PFSK-1 (cell line): ENCODE measurements at regions not wholly inside any gene's neighbourhood (a gene's known extent, or its start where the extent isn't known, plus 50 kb on each side); places are given as distances from the start of the nearest gene placed in this dataset.

Source experiments
- POLR2AphosphoS5 ChIP-seq: IDR thresholded peaks from 2 replicates; pipeline ENCODE4 v1.6.1; 2012; ENCODE audit warnings: low read depth, mild to moderate bottlenecking, control low read depth, low read length, moderate library complexity
- REST ChIP-seq, 2 experiments: IDR thresholded peaks; 2 replicates each; pipeline versions ENCODE4 v1.6.1 to v1.8.0; 2011 to 2012; ENCODE audit warnings: low read depth in 2 of 2, low read length in 2 of 2, control low read depth in 1 of 2, inconsistent platforms in 1 of 2, mild to moderate bottlenecking in 1 of 2, moderate library complexity in 1 of 2; ENCODE audit not compliant: insufficient read depth in 1 of 2
- SIN3A ChIP-seq: IDR thresholded peaks from 2 replicates; pipeline ENCODE4 v1.6.1; 2012; ENCODE audit warnings: mild to moderate bottlenecking, low read length, moderate library complexity, borderline replicate concordance; ENCODE audit not compliant: insufficient read depth
- TAF1 ChIP-seq: IDR thresholded peaks from 2 replicates; pipeline ENCODE4 v1.6.1; 2012; ENCODE audit warnings: low read length, control low read depth, borderline replicate concordance; ENCODE audit not compliant: insufficient read depth

GRCh38 chr4:136811496-136812077 is 720.7 kb downstream of the PCDH18 start:
- TF ChIP-seq SIN3A (no peak), REST (IDR thresholded peaks at IDR 0.05; ENCODE audit: insufficient read depth in 1 of 2, low read depth in 2 of 2, low read length in 2 of 2) (no peak), POLR2AphosphoS5 (no peak), TAF1 (no peak)
